Common myeloid progenitor, CD34-positive (primary cell): ENCODE measurements at regions not wholly inside any gene's neighbourhood (a gene's known extent, or its start where the extent isn't known, plus 50 kb on each side); places are given as distances from the start of the nearest gene placed in this dataset.

ENCODE experiments used
- CTCF ChIA-PET: fragments of 350-600 bp; sonication (Branson Sonifier 250); formaldehyde crosslinking; loops from one replicate; lab custom pipeline; 2021; ENCODE audit warnings: antibody characterized with exemption; lab: Charles Lee
- POLR2A ChIA-PET: fragments of 350-600 bp; sonication (Branson Sonifier 250); formaldehyde crosslinking; loops from one replicate; lab custom pipeline; 2021; ENCODE audit warnings: antibody characterized with exemption; lab: Charles Lee
- DNase-seq, 3 donors: peaks; one replicate each; pipeline versions ENCODE4 v3.0.0 to v3.0.0-alpha.2; 2013
- H3K27ac ChIP-seq, 2 experiments: 1 replicate in 1 of 2; 2 replicates in 1 of 2; pipeline ENCODE4 v1.7.0; 2013; ENCODE audit warnings: inconsistent platforms in 2 of 2, low read length in 2 of 2, mild to moderate bottlenecking in 2 of 2, low read depth in 1 of 2, moderate library complexity in 1 of 2; ENCODE audit not compliant: severe bottlenecking in 2 of 2, insufficient read depth in 1 of 2, poor library complexity in 1 of 2
- H3K27me3 ChIP-seq, 5 experiments: replicated peaks in 2 of 5; 1 replicate in 3 of 5; 2 replicates in 2 of 5; pipeline versions ENCODE4 v1.6.1 to v1.7.0; 2013; ENCODE audit warnings: low read length in 4 of 5, mild to moderate bottlenecking in 2 of 5, moderate library complexity in 2 of 5, inconsistent platforms in 1 of 5; ENCODE audit not compliant: insufficient read depth in 5 of 5, control insufficient read depth in 4 of 5
- H3K36me3 ChIP-seq, 4 experiments: 1 replicate in 2 of 4; 2 replicates in 2 of 4; pipeline versions ENCODE4 v1.6.1 to v1.7.0; 2013; ENCODE audit warnings: low read length in 3 of 4, control low read depth in 1 of 4, mild to moderate bottlenecking in 1 of 4; ENCODE audit not compliant: control insufficient read depth in 4 of 4, insufficient read depth in 4 of 4
- H3K4me1 ChIP-seq, 4 experiments: 1 replicate in 3 of 4; 2 replicates in 1 of 4; pipeline versions ENCODE4 v1.6.1 to v1.7.1; 2013; ENCODE audit warnings: low read length in 3 of 4, mild to moderate bottlenecking in 3 of 4, control low read depth in 1 of 4, inconsistent platforms in 1 of 4, moderate library complexity in 1 of 4; ENCODE audit not compliant: control insufficient read depth in 4 of 4, insufficient read depth in 4 of 4; ENCODE audit errors: control extremely low read depth in 1 of 4
- H3K4me3 ChIP-seq, 7 experiments: 1 replicate in 4 of 7; 2 replicates in 3 of 7; pipeline versions ENCODE4 v1.5.1 to v1.7.0; 2013; ENCODE audit warnings: mild to moderate bottlenecking in 7 of 7, low read length in 6 of 7, moderate library complexity in 6 of 7, inconsistent platforms in 2 of 7, low read depth in 2 of 7, control low read depth in 1 of 7; ENCODE audit not compliant: insufficient read depth in 4 of 7, control insufficient read depth in 1 of 7; ENCODE audit errors: extremely low read depth in 1 of 7
- H3K9me3 ChIP-seq, 5 experiments: 1 replicate in 4 of 5; 2 replicates in 1 of 5; pipeline versions ENCODE4 v1.6.1 to v1.7.1; 2013; ENCODE audit warnings: low read length in 4 of 5, mild to moderate bottlenecking in 2 of 5, inconsistent platforms in 1 of 5, low read depth in 1 of 5, moderate library complexity in 1 of 5; ENCODE audit not compliant: control insufficient read depth in 4 of 5, insufficient read depth in 2 of 5; ENCODE audit errors: control extremely low read depth in 1 of 5
- WGBS: methylation state at CpG from one replicate; pipeline ENCODE4 v1.1.5; 2013; ENCODE audit not compliant: insufficient coverage; 5-methylcytosine and 5-hydroxymethylcytosine counted together

DNA sequence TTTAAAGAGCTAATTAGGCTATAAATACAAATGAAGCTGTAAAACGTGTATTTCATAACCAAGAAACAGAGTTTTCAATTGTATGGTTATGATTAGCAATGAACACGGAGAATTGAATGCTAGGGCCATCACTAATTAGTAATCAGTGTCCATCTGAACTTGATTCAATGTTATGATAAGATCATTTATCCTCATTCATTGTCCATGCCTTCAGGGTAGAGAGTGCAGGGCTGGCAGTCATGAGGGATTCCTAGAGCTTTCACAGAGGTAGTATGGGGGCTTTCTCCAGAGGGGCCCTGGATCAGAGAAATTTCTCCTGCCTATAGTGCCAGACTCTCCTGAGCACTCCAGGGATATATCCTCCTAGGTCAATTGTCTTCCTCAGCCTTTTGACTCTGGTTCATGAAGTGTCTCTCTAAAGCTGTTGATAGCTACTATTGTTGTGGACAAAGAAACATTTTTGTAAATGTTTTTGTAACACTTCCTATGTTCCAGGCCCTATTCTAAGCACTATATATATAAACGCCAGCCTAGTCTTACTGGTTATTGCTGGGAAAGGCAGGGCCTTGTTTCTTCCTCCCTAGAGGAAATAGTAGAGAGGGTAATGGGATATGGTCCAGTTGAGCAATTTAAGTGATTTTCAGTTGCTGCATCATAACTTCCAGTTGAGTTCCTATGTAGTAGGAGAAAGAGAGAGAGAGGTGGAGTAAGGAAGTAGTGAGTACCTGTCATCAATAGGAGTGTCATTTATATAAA lies 249.0 kb downstream of the NFKBIZ start:
- WGBS: no CpG with 5 or more reads among the region's 3 CpGs
- ChIA-PET CTCF (interaction anchor here (1.0 to 1.4 kb wide), 2 partner anchors 10 to 36 kb away, joined by 3 read pairs; no protein-coding TSS in a partner anchor), POLR2A (interaction anchor here (0.6 kb wide), 1 partner anchor 24 kb away, joined by 3 read pairs; no protein-coding TSS in a partner anchor)

GRCh38 chr3:102099913-102100312 lies 250.6 kb downstream of the NFKBIZ start:
- Histone ChIP-seq H3K27ac (no peak overlapping the region), H3K4me1 (no peaks in the 10 kb centered on the region), H3K9me3 (peaks cover 0 to 1% (median 0%) of the 10 kb centered on the region in 5 experiments), H3K27me3 (no peaks in the 10 kb centered on the region), H3K36me3 (no peaks in the 10 kb centered on the region), H3K4me3 (no peak overlapping the region)
- WGBS: no CpG with 5 or more reads among the region's 1 CpG
- POLR2A ChIA-PET: no interaction called here
- CTCF ChIA-PET: interaction anchor here (1.5 kb wide), 1 partner anchor 35 kb away, joined by 3 read pairs; no protein-coding TSS in a partner anchor
- DNase-seq: no peak

More for the DNA sequence above, 249.0 kb downstream of the NFKBIZ start:
- Histone ChIP-seq H3K27me3 (no peaks in the 10 kb centered on the region), H3K9me3 (peaks cover 0 to 1% (median 0%) of the 10 kb centered on the region in 5 experiments), H3K4me1 (peaks cover 2 to 11% (median 6%) of the 10 kb centered on the region in 4 experiments), H3K36me3 (no peaks in the 10 kb centered on the region), H3K4me3 (no peak overlapping the region), H3K27ac (no peak overlapping the region)
- DNase-seq: no peak

DNA sequence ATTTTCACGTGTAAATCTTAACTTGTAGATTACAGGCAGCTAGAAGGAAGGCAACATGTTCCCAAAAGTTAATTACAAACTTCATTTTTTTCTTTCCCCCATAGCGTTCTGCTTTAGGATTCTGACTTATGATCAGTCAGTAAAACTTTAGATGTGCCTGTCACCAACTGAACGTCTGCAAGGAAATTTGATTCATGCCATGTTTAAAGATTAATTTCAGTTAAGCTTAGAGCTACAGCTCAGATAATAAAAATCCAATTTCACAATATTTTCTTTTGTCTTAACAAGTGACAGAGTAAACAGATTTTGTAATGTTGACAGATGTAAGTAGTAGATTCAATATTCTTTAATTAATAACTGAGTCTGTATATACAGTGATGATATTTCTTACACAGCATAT lies 253.1 kb downstream of the NFKBIZ start:
- ChIA-PET POLR2A (no interaction called here), CTCF (no interaction called here)
- WGBS: 92% methylated on average over 2 of the region's 3 CpGs
- H3K27ac ChIP-seq: no peak overlapping the region
- peaks cover 0 to 5% (median 0%) of the 10 kb centered on the region in 5 experiments for H3K9me3 ChIP-seq
- no peak overlapping the region for H3K4me3 ChIP-seq
- no peak for DNase-seq
- no peaks in the 10 kb centered on the region for H3K27me3 ChIP-seq
- H3K4me1 ChIP-seq: no peaks in the 10 kb centered on the region
- no peaks in the 10 kb centered on the region for H3K36me3 ChIP-seq

DNA sequence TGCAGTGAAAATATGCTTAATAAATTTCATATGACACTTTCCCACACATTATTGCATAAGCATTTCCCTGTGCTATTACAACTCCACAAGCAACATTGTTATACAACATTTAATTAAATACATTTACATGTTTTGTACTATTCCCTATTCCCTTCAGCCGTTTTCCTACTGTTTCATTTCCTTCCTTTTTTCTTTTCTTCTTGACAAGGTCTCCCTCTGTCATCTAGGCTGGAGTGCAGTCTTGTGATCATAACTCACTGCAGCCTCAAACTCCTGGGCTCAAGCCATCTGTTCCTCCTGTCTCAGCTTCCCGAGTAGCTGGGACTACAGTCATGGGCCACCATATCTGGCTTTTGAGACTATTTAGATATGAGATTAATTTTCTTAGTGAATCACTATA lies 254.7 kb downstream of the NFKBIZ start:
- Histone ChIP-seq H3K36me3 (no peaks in the 10 kb centered on the region), H3K4me3 (no peak overlapping the region), H3K27me3 (no peaks in the 10 kb centered on the region), H3K27ac (no peak overlapping the region), H3K4me1 (no peaks in the 10 kb centered on the region), H3K9me3 (peaks cover 0 to 17% (median 4%) of the 10 kb centered on the region in 5 experiments)
- peak in 1 of 3 donors; percentile 25 for DNase-seq
- 0% methylated on average over 1 of the region's 2 CpGs for WGBS
- POLR2A ChIA-PET: interaction anchor here (1.0 kb wide), 1 partner anchor 78 kb away, joined by 3 read pairs; no protein-coding TSS in a partner anchor
- CTCF ChIA-PET: no interaction called here

GRCh38 chr3:102105193-102105592 lies 255.9 kb downstream of the NFKBIZ start:
- DNase-seq: no peak
- ChIA-PET POLR2A (no interaction called here), CTCF (interaction anchor here (1.1 kb wide), 1 partner anchor 10 kb away, joined by 3 read pairs; no protein-coding TSS in a partner anchor)
- Histone ChIP-seq H3K4me1 (no peaks in the 10 kb centered on the region), H3K36me3 (no peaks in the 10 kb centered on the region), H3K4me3 (no peak overlapping the region), H3K9me3 (peaks cover 0 to 17% (median 4%) of the 10 kb centered on the region in 5 experiments), H3K27me3 (no peaks in the 10 kb centered on the region), H3K27ac (no peak overlapping the region)
- 97% methylated on average over 5 of the region's 5 CpGs for WGBS

GRCh38 chr3:102106416-102107097 lies 257.2 kb downstream of the NFKBIZ start:
- CTCF ChIA-PET: no interaction called here
- H3K4me3 ChIP-seq: no peak overlapping the region
- DNase-seq: no peak
- H3K36me3 ChIP-seq: no peaks in the 10 kb centered on the region
- H3K27me3 ChIP-seq: no peaks in the 10 kb centered on the region
- H3K4me1 ChIP-seq: no peaks in the 10 kb centered on the region
- peaks cover 0 to 17% (median 4%) of the 10 kb centered on the region in 5 experiments for H3K9me3 ChIP-seq
- POLR2A ChIA-PET: no interaction called here
- H3K27ac ChIP-seq: no peak overlapping the region
- 100% methylated on average over 4 of the region's 9 CpGs for WGBS
